ENCODE measurements at regions not wholly inside any gene's neighbourhood (a gene's known extent, or its start where the extent isn't known, plus 50 kb on each side); places are given as distances from the start of the nearest gene placed in this dataset.
"Not testable (repeated sequence)": the region's sequence is repeated elsewhere in the genome, so short reads cannot be mapped to it uniquely, and the experiment has no call there.

GRCh38 chr2:204144492-204144891 is 207.9 kb downstream of the ICOS start:
- no peak for DNase-seq (ENCODE audit: low spot score)

- peak; percentile 76 for DNase-seq (ENCODE audit: low spot score)
These were observed 208.7 kb downstream of the ICOS start for GRCh38 chr2:204145263-204145751.

GRCh38 chr2:204145791-204146190 is 209.2 kb downstream of the ICOS start:
- DNase-seq (ENCODE audit: low spot score), result no peak

- not testable (repeated sequence) for DNase-seq (ENCODE audit: low spot score)
These were observed 210.5 kb downstream of the ICOS start for GRCh38 chr2:204147040-204147439.

- DNase-seq (ENCODE audit: low spot score), result no peak
These were observed 214.2 kb downstream of the ICOS start for GRCh38 chr2:204150721-204151120.

- no peak for DNase-seq (ENCODE audit: low spot score)
These were observed 216.1 kb downstream of the ICOS start for GRCh38 chr2:204152616-204153015.

- no peak for DNase-seq (ENCODE audit: low spot score)
These were observed 218.3 kb downstream of the ICOS start for GRCh38 chr2:204154863-204155262.

- DNase-seq (ENCODE audit: low spot score), result no peak
These were observed 219.9 kb downstream of the ICOS start for GRCh38 chr2:204156456-204156855.

- no peak for DNase-seq (ENCODE audit: low spot score)
These were observed 221.1 kb downstream of the ICOS start for GRCh38 chr2:204157684-204158083.

- DNase-seq (ENCODE audit: low spot score), result no peak
These were observed 223.0 kb downstream of the ICOS start for GRCh38 chr2:204159526-204159925.

GRCh38 chr2:204160989-204161388 is 224.4 kb downstream of the ICOS start:
- no peak for DNase-seq (ENCODE audit: low spot score)

- DNase-seq (ENCODE audit: low spot score), result no peak
These were observed 225.3 kb downstream of the ICOS start for GRCh38 chr2:204161886-204162285.

GRCh38 chr2:204166961-204167360 is 230.4 kb downstream of the ICOS start:
- no peak for DNase-seq (ENCODE audit: low spot score)

- DNase-seq (ENCODE audit: low spot score), result not testable (repeated sequence)
These were observed 231.1 kb downstream of the ICOS start for GRCh38 chr2:204167670-204168069.

GRCh38 chr2:204170411-204170810 is 233.8 kb downstream of the ICOS start:
- no peak for DNase-seq (ENCODE audit: low spot score)

- DNase-seq (ENCODE audit: low spot score), result no peak
These were observed 235.0 kb downstream of the ICOS start for GRCh38 chr2:204171432-204172144.

GRCh38 chr2:204172145-204172600 is 235.6 kb downstream of the ICOS start:
- DNase-seq (ENCODE audit: low spot score), result no peak

- no peak for DNase-seq (ENCODE audit: low spot score)
These were observed 237.5 kb downstream of the ICOS start for GRCh38 chr2:204174034-204174433.

GRCh38 chr2:204175552-204176271 is 239.1 kb downstream of the ICOS start:
- DNase-seq (ENCODE audit: low spot score), result no peak

GRCh38 chr2:204176306-204176705 is 239.7 kb downstream of the ICOS start:
- no peak for DNase-seq (ENCODE audit: low spot score)

- no peak for DNase-seq (ENCODE audit: low spot score)
These were observed 240.9 kb downstream of the ICOS start for GRCh38 chr2:204177251-204177976.

- DNase-seq (ENCODE audit: low spot score), result peak; percentile 10
These were observed 241.5 kb downstream of the ICOS start for GRCh38 chr2:204177977-204178522.
